ENCODE measurements at regions not wholly inside any gene's neighbourhood (a gene's known extent, or its start where the extent isn't known, plus 50 kb on each side); places are given as distances from the start of the nearest gene placed in this dataset.

DNA sequence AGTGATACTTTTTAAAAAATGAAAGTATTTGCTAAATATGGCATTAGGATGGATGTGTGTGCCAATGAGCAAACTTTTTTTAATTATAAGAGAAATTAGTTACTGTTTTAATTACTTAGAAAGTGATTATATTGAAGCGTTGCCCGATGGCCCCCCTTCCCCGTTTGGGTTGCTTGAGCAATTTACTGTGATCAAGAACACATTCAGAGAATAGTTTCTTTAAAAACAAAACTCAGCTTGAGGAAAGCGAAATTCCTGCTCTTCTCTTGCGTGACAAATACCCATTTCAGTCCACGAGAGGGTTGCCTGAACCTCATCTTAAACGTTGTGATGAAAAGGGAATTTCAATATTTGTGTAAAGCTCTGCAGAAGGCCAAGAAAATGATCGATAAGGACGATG, 234.1 kb downstream of the GATA3 start:
- DNase-seq (ENCODE audit: low spot score) = no peak

DNA sequence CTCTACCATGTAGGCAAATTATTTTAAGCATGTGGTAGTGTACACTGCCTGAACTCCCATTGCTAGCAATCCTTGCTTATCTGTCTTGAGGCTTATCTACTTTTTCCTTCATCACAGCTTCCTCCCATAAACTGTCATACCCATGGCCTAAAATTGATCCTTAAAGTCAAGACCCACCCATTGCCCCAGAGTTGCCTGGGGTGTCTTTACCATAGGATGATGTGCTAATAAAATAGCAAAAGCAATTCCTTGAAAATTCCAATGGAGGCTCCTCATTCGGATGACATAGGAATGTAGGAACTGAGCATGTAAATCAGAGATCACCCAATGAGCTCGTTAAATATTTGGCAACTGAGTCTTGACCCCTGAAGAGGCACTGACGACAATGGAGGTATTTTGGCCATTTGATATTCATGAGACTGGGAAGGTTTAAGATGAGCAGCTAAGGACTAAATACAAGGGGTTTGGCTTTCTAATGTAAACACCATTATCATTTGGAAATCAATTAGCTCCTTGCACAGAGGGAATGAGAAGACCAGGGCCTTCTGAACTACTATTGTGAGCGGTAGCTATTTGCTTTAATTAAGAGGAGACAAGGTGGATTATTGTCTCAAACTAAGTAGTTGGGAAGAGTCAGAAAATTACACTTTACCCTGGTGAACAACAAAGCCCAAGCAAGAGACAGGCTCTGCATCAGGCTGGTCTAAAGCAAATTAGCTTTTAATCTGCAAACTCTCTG, 234.9 kb downstream of the GATA3 start:
- TF ChIP-seq, protein P1, sequence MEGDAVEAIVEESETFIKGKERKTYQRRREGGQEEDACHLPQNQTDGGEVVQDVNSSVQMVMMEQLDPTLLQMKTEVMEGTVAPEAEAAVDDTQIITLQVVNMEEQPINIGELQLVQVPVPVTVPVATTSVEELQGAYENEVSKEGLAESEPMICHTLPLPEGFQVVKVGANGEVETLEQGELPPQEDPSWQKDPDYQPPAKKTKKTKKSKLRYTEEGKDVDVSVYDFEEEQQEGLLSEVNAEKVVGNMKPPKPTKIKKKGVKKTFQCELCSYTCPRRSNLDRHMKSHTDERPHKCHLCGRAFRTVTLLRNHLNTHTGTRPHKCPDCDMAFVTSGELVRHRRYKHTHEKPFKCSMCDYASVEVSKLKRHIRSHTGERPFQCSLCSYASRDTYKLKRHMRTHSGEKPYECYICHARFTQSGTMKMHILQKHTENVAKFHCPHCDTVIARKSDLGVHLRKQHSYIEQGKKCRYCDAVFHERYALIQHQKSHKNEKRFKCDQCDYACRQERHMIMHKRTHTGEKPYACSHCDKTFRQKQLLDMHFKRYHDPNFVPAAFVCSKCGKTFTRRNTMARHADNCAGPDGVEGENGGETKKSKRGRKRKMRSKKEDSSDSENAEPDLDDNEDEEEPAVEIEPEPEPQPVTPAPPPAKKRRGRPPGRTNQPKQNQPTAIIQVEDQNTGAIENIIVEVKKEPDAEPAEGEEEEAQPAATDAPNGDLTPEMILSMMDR (IDR thresholded peaks at IDR 0.05) = no peak
- DNase-seq (ENCODE audit: low spot score) (no peak), ATAC-seq (ENCODE audit: low FRiP score) (no peak)

More for the DNA sequence above, 234.1 kb downstream of the GATA3 start:
- ATAC-seq (ENCODE audit: low FRiP score) = no peak
- TF ChIP-seq, protein P1 (IDR thresholded peaks at IDR 0.05) = no peak

DNA sequence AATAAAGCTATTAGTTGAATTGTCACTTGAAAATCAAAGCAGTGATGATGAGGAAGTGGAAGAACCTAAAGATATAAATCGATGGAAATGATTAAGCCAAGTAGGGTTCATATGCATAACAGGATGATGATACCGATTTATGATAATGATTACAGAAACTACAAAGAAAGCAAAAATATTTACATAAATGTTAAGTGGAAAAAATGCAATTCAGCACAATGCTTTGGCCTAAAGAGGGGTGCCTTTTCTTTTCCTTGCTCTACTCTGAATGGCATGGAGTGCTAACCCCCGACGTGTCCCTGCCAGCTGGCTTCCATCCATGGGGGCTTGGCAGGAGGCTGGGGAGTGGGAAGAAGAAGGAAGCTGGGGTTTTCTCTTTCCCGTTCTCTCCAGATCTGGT, 240.3 kb downstream of the GATA3 start:
- DNase-seq (ENCODE audit: low spot score) (no peak), ATAC-seq (ENCODE audit: low FRiP score) (no peak)
- TF ChIP-seq, protein P1 (IDR thresholded peaks at IDR 0.05) = no peak

DNA sequence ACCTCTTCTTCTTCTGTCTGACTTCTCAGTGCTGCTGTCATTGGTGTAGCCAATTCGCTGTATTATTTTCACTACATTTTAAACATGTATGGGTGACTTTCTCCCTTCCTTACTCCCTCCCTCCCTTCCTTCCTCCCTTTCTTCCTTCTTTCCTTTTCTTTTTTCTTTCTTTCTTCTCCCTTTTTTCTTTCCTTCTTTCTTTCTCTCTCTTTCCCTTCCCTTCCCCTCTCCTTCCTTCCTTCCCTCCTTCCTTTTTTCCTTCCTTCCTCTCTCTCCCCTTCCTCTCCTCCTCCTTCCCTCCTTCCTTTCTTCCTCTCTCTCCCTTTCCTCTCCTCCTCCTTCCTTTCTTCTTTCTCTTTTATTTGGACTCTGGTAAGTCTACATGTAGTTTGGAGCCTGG, 240.8 kb downstream of the GATA3 start:
- no peak for ATAC-seq (ENCODE audit: low FRiP score)
- TF ChIP-seq, protein P1 (IDR thresholded peaks at IDR 0.05) = no peak
- no peak for DNase-seq (ENCODE audit: low spot score)

DNA sequence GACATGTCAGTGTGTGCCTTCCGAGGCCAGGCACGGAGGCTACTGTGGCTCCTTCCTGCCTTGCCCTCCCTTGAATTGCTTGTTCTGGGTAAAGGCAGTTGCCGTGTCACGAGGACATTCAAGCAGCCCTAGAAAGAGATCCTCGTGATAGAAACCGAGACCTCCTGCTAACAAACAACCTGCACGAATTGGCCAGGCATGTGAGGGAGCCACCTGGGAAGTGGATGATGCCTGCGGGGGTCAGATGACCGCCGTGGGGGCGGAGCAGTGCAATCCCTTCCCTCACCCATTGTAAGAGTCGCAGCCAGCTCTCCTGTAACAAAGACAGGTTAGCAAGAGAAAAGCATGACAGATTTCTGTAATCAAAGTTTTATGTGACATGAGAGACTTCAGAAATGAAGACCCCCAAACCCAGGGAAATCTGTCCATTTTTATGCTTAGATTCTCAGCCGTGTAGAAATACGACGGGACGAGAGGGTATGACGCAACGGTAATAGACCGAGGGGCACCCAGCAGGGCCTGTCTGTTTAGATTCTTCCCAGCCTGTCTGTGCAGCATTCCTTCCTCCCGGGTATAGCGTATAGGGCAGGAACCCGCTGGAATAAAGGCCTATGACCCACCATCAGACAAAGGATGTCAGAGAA, 241.7 kb downstream of the GATA3 start:
- TF ChIP-seq, protein P1 (IDR thresholded peaks at IDR 0.05) = no peak
- no peak for DNase-seq (ENCODE audit: low spot score)
- ATAC-seq (ENCODE audit: low FRiP score) = no peak

DNA sequence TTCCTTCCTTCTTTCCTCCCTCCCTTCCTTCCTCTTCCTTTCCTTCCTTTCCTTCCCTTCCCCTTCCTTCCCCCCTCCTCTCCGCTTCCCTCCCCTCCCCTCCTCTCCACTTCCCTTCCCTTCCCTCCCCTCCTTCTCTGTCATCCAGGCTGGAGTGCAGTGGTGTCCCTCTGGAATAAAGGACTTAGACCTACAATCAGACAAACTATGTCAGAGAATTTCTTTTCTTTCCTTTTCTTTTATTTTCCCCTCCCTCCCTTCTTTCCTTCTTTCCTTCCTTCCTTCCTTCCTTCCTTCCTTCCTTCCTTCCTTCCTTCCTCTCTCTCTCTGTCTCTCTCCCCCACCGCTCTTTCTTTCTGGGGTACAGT, 242.2 kb downstream of the GATA3 start:
- ATAC-seq (ENCODE audit: low FRiP score) = no peak
- TF ChIP-seq, protein P1 (IDR thresholded peaks at IDR 0.05) = no peak
- no peak for DNase-seq (ENCODE audit: low spot score)

DNA sequence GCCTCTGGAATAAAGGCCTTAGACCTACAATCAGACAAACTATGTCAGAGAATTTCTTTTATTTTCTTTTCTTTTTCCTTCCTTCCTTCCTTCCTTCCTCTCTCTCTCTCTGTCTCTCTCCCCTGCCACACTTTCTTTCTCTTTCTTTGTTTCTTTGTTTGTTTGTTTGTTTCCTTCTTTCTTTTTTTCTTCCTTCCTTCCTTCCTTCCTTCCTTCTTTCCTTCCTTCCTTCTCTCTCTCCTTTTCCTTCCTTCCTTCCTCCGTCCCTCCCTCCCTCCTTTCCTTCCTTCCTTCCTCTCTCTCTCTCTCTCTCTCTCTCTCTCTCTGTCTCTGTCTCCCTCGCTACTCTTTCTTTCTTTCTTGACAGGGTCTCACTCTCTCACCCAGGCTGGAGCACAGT, 242.6 kb downstream of the GATA3 start:
- TF ChIP-seq, protein P1 (IDR thresholded peaks at IDR 0.05) = no peak
- ATAC-seq (ENCODE audit: low FRiP score) (no peak), DNase-seq (ENCODE audit: low spot score) (no peak)
